MM.1S (cell line): ENCODE measurements at regions not wholly inside any gene's neighbourhood (a gene's known extent, or its start where the extent isn't known, plus 50 kb on each side); places are given as distances from the start of the nearest gene placed in this dataset.

ENCODE experiments used
- DNase-seq: peaks from one replicate; pipeline ENCODE4 v3.0.0-alpha.2; 2015
- H2AFZ ChIP-seq: fragments of 300-600 bp; sonication (generic); 2 replicates; pipeline ENCODE4 v1.6.0; 2016; ENCODE audit warnings: antibody characterized with exemption, low read length
- H3F3A ChIP-seq: fragments of 300-600 bp; sonication (generic); 2 replicates; pipeline ENCODE4 v1.6.1; 2016; ENCODE audit warnings: mild to moderate bottlenecking, antibody characterized with exemption, low read length, moderate library complexity, mixed read lengths; ENCODE audit not compliant: insufficient read depth
- H3K27ac ChIP-seq: fragments of 300-600 bp; sonication (generic); 2 replicates; pipeline ENCODE4 v1.5.1; 2016; ENCODE audit warnings: mild to moderate bottlenecking, low read length
- H3K27me3 ChIP-seq: fragments of 300-600 bp; sonication (generic); replicated peaks from 2 replicates; pipeline ENCODE4 v1.6.0; 2016; ENCODE audit warnings: low read length; ENCODE audit not compliant: insufficient read depth
- H3K36me3 ChIP-seq: fragments of 300-600 bp; sonication (generic); replicated peaks from 2 replicates; pipeline ENCODE4 v1.6.1; 2016; ENCODE audit warnings: mild to moderate bottlenecking, low read length, mixed read lengths; ENCODE audit not compliant: insufficient read depth
- H3K4me1 ChIP-seq: fragments of 300-600 bp; sonication (generic); 2 replicates; pipeline ENCODE4 v1.6.1; 2016; ENCODE audit warnings: low read length, mixed read lengths
- H3K4me2 ChIP-seq: fragments of 300-600 bp; sonication (generic); 2 replicates; pipeline ENCODE4 v1.6.0; 2016; ENCODE audit warnings: low read depth, low read length
- H3K4me3 ChIP-seq: fragments of 300-600 bp; sonication (generic); 2 replicates; pipeline ENCODE4 v1.5.1; 2016; ENCODE audit warnings: low read length, mixed read lengths
- H3K79me2 ChIP-seq: fragments of 300-600 bp; sonication (generic); 2 replicates; pipeline ENCODE4 v1.6.1; 2016; ENCODE audit warnings: mixed run types, low read length, mixed read lengths
- H3K9ac ChIP-seq: fragments of 300-600 bp; sonication (generic); 2 replicates; pipeline ENCODE4 v1.6.1; 2016; ENCODE audit warnings: low read length, mixed read lengths
- H3K9me2 ChIP-seq: fragments of 300-600 bp; sonication (generic); replicated peaks from 2 replicates; pipeline ENCODE4 v1.6.1; 2016; ENCODE audit warnings: mild to moderate bottlenecking, low read length, mixed read lengths; ENCODE audit not compliant: insufficient read depth
- H3K9me3 ChIP-seq: fragments of 300-600 bp; sonication (generic); replicated peaks from 2 replicates; pipeline ENCODE4 v1.6.1; 2016; ENCODE audit warnings: mild to moderate bottlenecking, low read length, mixed read lengths; ENCODE audit not compliant: insufficient read depth
- H4K20me1 ChIP-seq: fragments of 300-600 bp; sonication (generic); 2 replicates; pipeline ENCODE4 v1.6.1; 2016; ENCODE audit warnings: mild to moderate bottlenecking, low read length, moderate library complexity, mixed read lengths; ENCODE audit not compliant: insufficient read depth
- CTCF ChIP-seq: fragments of 300-600 bp; sonication (generic); IDR thresholded peaks from 2 replicates; pipeline ENCODE4 v1.5.1; 2016; ENCODE audit warnings: antibody characterized with exemption, low read length, mixed read lengths
- EZH2 ChIP-seq: fragments of 300-600 bp; sonication (generic); optimal IDR thresholded peaks from 2 replicates; pipeline ENCODE3; 2017; ENCODE audit warnings: low read depth, mild to moderate bottlenecking, antibody characterized with exemption, low read length, mixed read lengths
- EZH2phosphoT487 ChIP-seq: fragments of 300-600 bp; sonication (generic); IDR thresholded peaks from 2 replicates; pipeline ENCODE4 v1.6.1; 2018; ENCODE audit warnings: antibody characterized with exemption, low read length

GRCh38 chr1:230584660-230585059, 57.6 kb upstream of the COG2 start:
- Histone ChIP-seq H3K27ac (no peak overlapping the region), H2AFZ (no peak overlapping the region), H3F3A (no peaks in the 10 kb centered on the region), H3K9ac (no peak overlapping the region), H3K9me2 (no peaks in the 10 kb centered on the region), H3K4me3 (no peak overlapping the region), H4K20me1 (no peaks in the 10 kb centered on the region), H3K79me2 (no peaks in the 10 kb centered on the region), H3K4me1 (no peaks in the 10 kb centered on the region), H3K9me3 (no peaks in the 10 kb centered on the region), H3K36me3 (no peaks in the 10 kb centered on the region), H3K27me3 (no peaks in the 10 kb centered on the region), H3K4me2 (no peak overlapping the region)
- no peak for TF ChIP-seq EZH2phosphoT487
- TF ChIP-seq CTCF, result no peak
- no peak for TF ChIP-seq EZH2
- no peak for DNase-seq

GRCh38 chr1:230581446-230582079, 60.7 kb upstream of the COG2 start:
- Histone ChIP-seq H3K9me2 (no peaks in the 10 kb centered on the region), H3K4me2 (no peak overlapping the region), H3K79me2 (no peaks in the 10 kb centered on the region), H2AFZ (no peak overlapping the region), H3K27me3 (no peaks in the 10 kb centered on the region), H4K20me1 (no peaks in the 10 kb centered on the region), H3F3A (no peaks in the 10 kb centered on the region), H3K9ac (no peak overlapping the region), H3K27ac (no peak overlapping the region), H3K9me3 (no peaks in the 10 kb centered on the region), H3K4me1 (no peaks in the 10 kb centered on the region), H3K4me3 (no peak overlapping the region), H3K36me3 (no peaks in the 10 kb centered on the region)
- peak; percentile 49 for TF ChIP-seq CTCF
- no peak for TF ChIP-seq EZH2
- DNase-seq, result peak; percentile 30

- DNase-seq, result no peak
- no peaks in the 10 kb centered on the region for H3F3A ChIP-seq
- H2AFZ ChIP-seq, result no peak overlapping the region
- no peak overlapping the region for H3K4me2 ChIP-seq
- no peaks in the 10 kb centered on the region for H3K27me3 ChIP-seq
- no peaks in the 10 kb centered on the region for H3K4me1 ChIP-seq
- no peak overlapping the region for H3K4me3 ChIP-seq
- no peaks in the 10 kb centered on the region for H3K79me2 ChIP-seq
- no peaks in the 10 kb centered on the region for H3K9me3 ChIP-seq
- no peaks in the 10 kb centered on the region for H3K9me2 ChIP-seq
- TF ChIP-seq EZH2phosphoT487, result no peak
- TF ChIP-seq CTCF, result no peak
- no peak for TF ChIP-seq EZH2
- H3K36me3 ChIP-seq, result no peaks in the 10 kb centered on the region
- no peaks in the 10 kb centered on the region for H4K20me1 ChIP-seq
- H3K9ac ChIP-seq, result no peak overlapping the region
- H3K27ac ChIP-seq, result no peak overlapping the region
These were observed 63.7 kb upstream of the COG2 start for GRCh38 chr1:230578616-230579015.
